T-helper 22 cell (primary cell): ENCODE measurements at regions not wholly inside any gene's neighbourhood (a gene's known extent, or its start where the extent isn't known, plus 50 kb on each side); places are given as distances from the start of the nearest gene placed in this dataset.
"Not testable (repeated sequence)": the region's sequence is repeated elsewhere in the genome, so short reads cannot be mapped to it uniquely, and the experiment has no call there.

Experiments
- DNase-seq: peaks from one replicate; pipeline ENCODE4 v3.0.0-alpha.2; 2020; ENCODE audit warnings: low read depth

DNA sequence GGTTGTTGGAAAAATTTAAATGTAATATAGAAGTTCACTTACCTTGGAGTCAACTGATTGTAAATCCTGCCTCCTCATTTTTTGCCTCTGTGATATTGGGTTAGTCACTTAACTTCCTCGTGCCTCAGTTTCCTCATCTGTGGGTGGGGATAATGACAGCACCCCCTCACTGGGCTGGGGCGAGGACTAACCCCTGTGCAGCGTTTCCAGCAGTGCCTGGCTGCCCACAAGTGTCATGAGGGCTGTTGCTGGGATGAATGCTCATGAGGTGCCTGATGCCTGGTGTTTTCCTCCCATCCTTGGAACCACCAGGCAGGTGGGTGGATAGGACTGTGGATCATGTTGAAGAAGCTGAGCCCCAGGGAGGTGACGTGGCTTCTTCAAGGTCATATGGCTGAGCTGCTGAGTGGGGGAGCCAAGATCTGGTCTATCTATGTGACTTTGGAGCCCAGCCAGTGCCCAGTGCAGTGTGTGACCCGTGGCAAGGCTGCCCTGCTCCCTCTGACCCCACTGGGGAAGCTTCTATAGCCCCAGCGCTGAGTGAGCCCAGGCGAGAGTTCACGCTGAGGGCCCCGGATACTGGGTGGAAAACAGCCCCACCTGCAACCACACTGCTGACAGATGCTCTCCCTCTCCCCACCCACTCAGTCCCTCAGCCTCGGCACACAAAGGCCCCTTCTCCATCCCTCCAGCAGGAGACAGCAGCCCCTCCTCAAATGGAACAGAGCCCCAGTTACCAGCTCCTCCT lies 446.0 kb downstream of the PTPRU start:
- no peak for DNase-seq

- DNase-seq: not testable (repeated sequence)
Observed at GRCh38 chr1:29681416-29681815, 445.1 kb downstream of the PTPRU start.

DNA sequence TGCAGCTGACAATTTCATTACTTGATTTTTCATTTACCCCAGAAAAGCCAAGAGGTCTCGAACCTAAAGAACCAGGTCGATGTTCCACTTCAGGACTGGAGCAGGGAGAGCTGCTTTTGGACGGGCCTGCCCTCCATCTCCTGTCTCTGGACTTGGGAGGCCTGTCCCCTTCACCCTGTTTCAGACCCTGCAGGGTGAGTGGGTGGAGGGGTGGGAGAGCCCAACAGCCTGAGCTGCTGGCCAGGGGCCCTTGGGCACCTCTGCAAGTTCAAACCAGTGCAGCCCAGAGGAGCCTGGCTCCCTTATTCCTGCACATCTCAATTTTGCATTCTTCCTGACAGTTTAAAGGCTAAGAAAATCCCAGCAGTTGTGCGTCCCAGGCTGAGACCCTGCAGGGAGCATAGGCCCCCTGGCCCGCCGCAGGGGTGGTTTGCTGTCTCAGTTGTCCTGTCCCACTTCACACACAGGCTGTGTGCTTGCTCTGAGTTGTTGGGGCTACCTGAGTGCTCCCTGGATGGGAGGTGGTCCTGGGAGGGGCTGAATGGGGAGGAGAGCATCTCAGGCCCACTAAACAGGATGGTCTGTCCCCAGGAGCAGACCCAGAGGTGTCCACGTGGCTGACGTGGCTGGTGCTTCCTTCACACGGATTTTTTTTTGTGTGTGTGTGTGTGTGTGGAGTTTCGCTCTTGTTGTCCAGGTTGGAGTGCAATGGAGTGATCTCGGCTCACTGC lies 443.7 kb downstream of the PTPRU start:
- no peak for DNase-seq

GRCh38 chr1:29679316-29679715 lies 443.0 kb downstream of the PTPRU start:
- DNase-seq: no peak

DNA sequence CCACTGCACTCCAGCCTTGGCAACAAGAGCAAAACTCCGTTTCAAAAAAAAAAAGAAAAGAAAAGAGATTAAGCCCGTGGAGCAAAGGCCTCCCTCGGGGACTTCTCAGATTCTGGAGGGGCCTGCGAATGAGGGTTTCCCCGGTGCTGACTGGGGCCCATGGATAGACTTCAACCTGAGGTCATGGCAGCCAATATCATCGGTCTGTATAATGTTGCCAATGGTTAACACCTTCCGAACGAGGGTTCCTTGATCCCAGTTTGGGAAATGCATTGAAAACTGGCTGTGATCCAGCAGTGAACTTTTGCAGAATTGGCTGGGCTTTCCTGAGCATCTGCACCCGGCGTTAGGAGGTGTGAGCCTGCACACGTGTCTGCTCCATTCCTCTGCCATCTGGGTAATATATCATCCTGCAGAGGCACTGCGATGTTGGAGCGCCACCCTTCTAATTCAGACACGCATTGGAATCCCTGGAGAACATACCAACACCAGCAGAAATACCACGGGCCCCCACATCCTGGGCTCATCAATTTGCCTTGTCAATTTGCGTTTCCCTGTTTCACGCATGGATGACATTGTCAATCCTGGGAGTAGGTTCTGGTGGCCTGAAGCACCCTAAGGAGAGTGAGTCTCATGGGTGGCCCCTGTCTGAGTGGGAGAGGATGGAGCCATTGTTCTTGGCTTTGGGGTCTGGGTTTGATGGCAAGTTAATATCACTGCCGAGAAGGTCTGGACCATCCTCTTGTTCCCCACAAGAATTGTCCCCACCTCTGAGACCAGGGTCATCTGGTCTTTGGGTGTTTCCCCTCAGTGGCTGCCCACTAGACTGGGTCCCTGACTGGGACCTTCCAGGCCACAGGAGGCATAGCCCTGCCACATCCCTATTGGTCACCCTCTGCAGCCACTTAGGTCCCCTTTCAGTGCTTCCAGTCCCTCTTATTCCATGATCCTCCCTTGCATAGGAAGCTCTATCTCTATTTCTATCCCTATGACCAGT lies 441.0 kb downstream of the PTPRU start:
- no peak for DNase-seq

GRCh38 chr1:29676496-29676895 lies 440.2 kb downstream of the PTPRU start:
- DNase-seq: no peak

- no peak for DNase-seq
Observed at GRCh38 chr1:29675481-29676263, 439.4 kb downstream of the PTPRU start.

- no peak for DNase-seq
Observed at GRCh38 chr1:29674627-29675326, 438.5 kb downstream of the PTPRU start.

DNA sequence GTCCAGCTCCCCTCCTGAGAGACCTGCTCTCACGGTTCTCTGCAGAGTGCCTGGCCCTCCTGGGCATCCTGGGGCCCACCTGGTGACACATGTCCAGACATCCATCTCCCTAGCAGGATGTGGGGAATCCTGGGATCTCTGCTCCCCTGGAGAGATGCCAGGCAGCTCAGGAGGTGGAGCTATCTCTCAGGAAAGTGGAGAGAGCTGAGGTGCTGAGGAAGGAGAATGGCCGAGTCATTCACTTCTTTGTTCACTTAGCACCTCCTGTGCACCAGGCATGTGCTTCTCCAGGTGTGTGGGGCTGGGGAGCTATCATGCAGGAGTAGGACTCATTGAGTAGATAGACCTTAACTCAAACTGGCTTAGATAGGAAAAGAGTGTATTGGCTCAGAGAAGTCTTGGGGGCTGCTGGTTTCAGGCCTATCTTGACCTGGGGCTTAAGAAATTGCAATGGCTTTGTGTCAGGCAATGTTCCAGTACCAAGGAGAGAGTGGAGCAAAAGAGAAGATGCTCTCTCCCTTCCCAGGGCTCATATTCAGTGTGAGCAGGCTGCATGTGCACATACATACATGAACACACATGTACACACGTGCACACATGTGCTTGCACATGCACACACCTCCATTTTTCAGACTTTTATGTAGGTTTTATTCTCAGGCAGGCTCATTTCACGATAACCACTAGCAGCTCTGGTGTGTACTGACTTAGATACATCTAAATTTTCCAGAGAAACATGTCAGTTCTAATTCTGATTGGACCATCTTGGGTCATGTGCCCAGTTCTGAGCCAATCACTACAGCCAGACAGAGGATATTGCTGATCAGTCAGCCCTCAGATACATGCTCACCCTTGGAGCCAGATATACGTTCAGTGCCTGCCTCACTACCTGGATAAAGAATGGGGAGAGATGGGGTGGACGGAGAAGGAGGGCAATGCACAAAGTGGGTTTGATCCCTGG lies 437.6 kb downstream of the PTPRU start:
- DNase-seq: no peak

DNA sequence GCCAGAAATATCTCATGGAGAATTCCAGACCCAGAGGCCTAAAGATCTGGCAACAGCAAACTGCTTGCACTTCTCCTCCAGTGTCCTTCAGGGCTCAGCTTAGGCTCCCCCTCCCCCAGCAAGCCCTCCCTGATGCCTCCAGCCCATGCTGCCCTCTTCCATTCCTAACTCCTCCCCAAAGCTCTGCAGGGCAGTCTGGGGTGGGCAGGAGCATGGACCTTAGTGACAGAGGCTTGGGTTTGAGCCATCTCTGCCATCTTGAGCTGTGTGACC lies 436.8 kb downstream of the PTPRU start:
- DNase-seq: no peak

DNA sequence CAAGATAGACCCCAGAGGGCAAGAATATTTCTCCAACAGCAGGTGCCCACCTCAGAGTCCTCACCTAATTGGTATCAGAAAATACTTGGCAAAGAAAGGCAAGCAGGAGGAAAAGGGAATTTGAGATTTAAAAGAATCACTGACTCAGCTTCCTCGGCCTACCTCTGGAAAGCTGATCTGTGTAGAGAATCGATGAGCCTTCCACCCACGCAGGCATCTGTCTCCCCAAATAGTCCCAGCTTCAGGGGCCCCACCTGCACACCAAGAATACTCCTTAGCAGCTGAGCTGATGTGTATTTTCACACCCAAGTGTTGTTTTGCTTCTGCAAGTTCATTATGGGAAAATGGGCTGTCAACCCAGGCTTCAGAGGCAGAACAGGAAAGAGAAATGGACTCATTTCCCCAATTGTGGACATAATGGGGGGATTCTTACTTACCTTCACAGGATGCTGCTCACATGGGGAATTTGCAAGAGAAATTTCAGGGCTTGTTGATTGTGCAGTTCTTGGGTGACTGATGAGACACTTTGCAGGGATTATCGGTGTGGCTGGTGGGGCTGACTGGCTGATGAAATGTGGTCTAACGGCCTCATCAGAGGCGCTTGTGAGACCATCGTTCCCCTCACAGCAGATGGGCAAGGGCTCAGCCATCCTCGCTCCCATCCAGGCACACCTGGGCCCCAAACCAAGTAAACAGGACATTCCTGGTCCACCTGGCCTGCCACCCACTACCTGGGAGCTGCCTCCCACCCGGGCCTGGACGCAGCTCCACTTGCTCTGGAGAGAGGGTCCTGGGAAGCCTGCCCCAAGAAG lies 436.3 kb downstream of the PTPRU start:
- no peak for DNase-seq

- no peak for DNase-seq
Observed at GRCh38 chr1:29671446-29672356, 435.4 kb downstream of the PTPRU start.

DNA sequence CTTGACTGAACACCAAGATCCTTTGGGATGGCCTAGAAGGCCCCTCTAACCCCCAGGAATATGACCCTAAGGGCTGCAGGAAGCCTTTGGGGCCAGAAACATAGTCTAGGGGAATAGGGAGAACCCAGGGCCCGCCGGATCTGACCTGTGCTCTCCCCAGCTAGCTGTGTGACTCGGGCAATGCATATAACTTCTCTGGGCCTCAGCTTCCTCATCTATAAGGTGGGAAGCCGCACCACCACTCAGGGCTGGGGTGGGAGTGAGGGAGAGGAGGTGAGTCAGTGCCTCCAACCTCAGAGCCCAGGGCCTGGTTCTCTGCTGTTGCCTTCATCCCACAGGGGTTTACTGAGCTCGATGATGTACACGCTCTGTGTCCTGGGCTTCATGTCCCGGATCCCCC lies 434.4 kb downstream of the PTPRU start:
- DNase-seq: no peak

DNA sequence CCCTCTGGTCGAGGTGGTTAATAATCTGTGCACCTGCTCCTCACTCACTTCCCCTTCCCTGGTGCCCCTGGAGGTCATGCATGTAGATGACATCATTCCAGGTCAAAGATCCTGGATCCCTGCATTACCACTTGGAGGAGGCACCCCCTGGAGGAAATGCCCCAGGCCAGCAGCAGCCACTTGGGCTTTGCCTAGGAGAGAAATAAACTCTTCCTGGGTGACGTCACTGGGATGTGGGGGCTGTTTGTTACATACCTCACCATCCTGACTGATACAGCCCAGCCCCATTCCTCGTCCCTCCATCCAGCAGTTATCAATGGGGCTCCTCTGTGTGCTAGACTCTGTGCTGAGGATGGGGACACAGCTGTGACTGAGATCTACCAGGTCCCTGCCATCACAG lies 433.6 kb downstream of the PTPRU start:
- DNase-seq: no peak

- DNase-seq: no peak
Observed at GRCh38 chr1:29669158-29669871, 433.0 kb downstream of the PTPRU start.

DNA sequence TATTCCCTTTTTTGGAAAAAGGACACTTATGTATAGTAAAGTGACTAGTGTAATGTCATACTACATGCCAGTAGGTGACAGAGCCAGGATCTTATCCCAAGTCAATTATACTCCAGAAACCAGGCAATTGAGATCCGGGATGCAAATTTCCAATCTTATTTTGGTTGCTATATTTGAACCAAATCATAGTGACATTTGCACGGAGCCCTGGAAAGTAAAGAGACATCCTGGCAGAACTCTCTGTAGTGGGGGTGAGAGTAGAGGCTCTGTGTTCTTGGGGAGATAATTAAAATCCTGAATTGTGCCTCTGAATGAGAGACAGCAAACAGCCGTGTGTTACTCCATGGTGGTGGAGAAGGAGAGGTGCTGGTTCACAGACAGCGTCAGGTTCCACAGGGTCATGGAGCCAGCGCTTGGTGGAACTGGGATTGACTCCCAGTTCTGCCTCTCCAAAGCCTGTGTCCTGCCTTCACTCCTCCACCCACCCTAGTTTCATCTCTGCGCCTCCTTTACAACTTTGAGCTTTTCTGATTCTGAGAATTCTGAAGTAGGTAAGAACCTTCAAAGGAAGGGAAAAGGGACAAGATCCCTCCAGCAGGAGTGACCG lies 432.3 kb downstream of the PTPRU start:
- DNase-seq: no peak

DNA sequence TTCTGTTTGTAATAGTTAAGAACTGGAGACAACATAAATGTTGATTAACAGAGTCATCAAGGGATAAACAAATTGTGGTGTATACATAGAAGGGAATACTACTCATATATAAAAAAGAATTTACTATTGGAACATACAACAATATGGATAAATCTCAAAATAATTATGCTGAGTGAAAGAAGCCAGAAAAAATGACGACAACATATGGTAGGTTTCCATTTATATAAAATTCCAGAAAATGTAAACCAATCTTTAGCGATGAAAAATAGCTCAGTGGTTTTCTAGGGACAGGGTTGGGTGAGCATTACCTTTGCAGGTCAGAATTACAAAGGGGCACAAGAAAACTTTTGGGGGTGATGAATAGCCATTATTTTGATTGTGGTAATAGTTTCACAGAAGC lies 431.6 kb downstream of the PTPRU start:
- DNase-seq: no peak
